Mucosa of descending colon (tissue), 3 donors: ENCODE measurements at regions not wholly inside any gene's neighbourhood (a gene's known extent, or its start where the extent isn't known, plus 50 kb on each side); places are given as distances from the start of the nearest gene placed in this dataset.

ENCODE experiments used
- ATAC-seq: fragments of 200-7000 bp; cut with Tn5 transposase; one replicate; pipeline ENCODE4 v1.9.1; 2020; ENCODE audit warnings: mild to moderate bottlenecking, moderate library complexity
- DNase-seq, 3 donors: peaks; one replicate each; pipeline ENCODE4 v3.0.0-alpha.2; 2020
- H3K36me3 ChIP-seq: fragments of 200-600 bp; one replicate; pipeline ENCODE4 v1.8.0; 2021; ENCODE audit warnings: low read depth, mild to moderate bottlenecking
- H3K4me1 ChIP-seq: fragments of 200-600 bp; one replicate; pipeline ENCODE4 v1.8.0; 2021; ENCODE audit warnings: low read depth, mild to moderate bottlenecking
- H3K4me3 ChIP-seq: fragments of 200-600 bp; one replicate; pipeline ENCODE4 v1.8.0; 2021; ENCODE audit warnings: mild to moderate bottlenecking
- H3K9me3 ChIP-seq: fragments of 200-600 bp; one replicate; pipeline ENCODE4 v1.8.0; 2021; ENCODE audit warnings: mild to moderate bottlenecking
- CTCF ChIP-seq: fragments of 200-600 bp; IDR thresholded peaks from one replicate; pipeline ENCODE4 v1.8.0; 2022; ENCODE audit warnings: antibody characterized with exemption, mild to moderate bottlenecking
- intact Hi-C, 2 donors: fragments of 100-400 bp; cut with DNase I in 1 of 2; cut with micrococcal nuclease in 1 of 2; formaldehyde crosslinking; loops; one replicate each; pipeline versions ENCODE4 v1.11.0 to v1.11.1; 2022; cut with DNase I, micrococcal nuclease
- donor health status: DM: no; HTN: no; CAD: no; lungs with moderate emphysema.
- donor health status: DM: no; HTN: no; CAD: no.
- donor health status: DM: no; HTN: yes; CAD: no.

- intact Hi-C loops = no loop called here
- TF ChIP-seq CTCF = no peak
- H3K4me1 ChIP-seq = no peaks in the 10 kb centered on the region
These were observed 73.9 kb upstream of the BRINP1 start for GRCh38 chr9:119443179-119443578.

GRCh38 chr9:119441832-119442231, 72.6 kb upstream of the BRINP1 start:
- H3K4me1 ChIP-seq = no peaks in the 10 kb centered on the region
- TF ChIP-seq CTCF = no peak
- no peak for ATAC-seq
- H3K4me3 ChIP-seq = no peak overlapping the region
- no peaks in the 10 kb centered on the region for H3K36me3 ChIP-seq
- DNase-seq = no peak
- intact Hi-C loops = no loop called here
- no peaks in the 10 kb centered on the region for H3K9me3 ChIP-seq

More at GRCh38 chr9:119443179-119443578, 73.9 kb upstream of the BRINP1 start:
- no peak overlapping the region for H3K4me3 ChIP-seq
- no peak for ATAC-seq
- no peaks in the 10 kb centered on the region for H3K36me3 ChIP-seq
- no peaks in the 10 kb centered on the region for H3K9me3 ChIP-seq
- DNase-seq = no peak

DNA sequence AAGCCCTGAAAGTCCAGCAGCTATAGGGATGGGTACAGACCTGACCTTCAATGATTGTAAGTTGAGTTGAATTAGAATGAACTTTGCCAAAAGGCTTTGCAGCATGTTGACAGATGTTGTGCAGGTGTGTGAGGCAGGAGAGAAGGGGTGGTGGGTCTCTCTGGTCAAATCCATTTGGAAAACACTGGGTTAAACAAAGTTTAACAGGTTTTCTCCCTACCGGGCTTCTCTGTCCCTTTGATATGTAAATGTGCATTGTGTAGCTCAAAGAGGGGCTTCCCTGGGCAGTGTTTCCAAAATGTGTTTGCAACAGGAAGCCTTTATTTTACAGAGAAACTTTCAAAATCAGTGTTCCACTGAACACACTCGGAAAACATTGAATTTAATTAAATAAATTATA, 72.1 kb upstream of the BRINP1 start:
- no peaks in the 10 kb centered on the region for H3K9me3 ChIP-seq
- ATAC-seq (no peak), DNase-seq (no peak)
- no peak overlapping the region for H3K4me3 ChIP-seq
- no peaks in the 10 kb centered on the region for H3K36me3 ChIP-seq
- TF ChIP-seq CTCF = no peak
- no peaks in the 10 kb centered on the region for H3K4me1 ChIP-seq
- intact Hi-C loops = no loop called here

GRCh38 chr9:119436261-119436660, 67.0 kb upstream of the BRINP1 start:
- ATAC-seq = no peak
- no peak for DNase-seq
- no peak overlapping the region for H3K4me3 ChIP-seq
- H3K9me3 ChIP-seq = no peaks in the 10 kb centered on the region
- intact Hi-C loops = no loop called here
- H3K36me3 ChIP-seq = no peaks in the 10 kb centered on the region
- H3K4me1 ChIP-seq = no peaks in the 10 kb centered on the region
- TF ChIP-seq CTCF = no peak

- TF ChIP-seq CTCF = no peak
- no peaks in the 10 kb centered on the region for H3K36me3 ChIP-seq
- ATAC-seq (no peak), DNase-seq (no peak)
- intact Hi-C loops = no loop called here
- H3K4me3 ChIP-seq = no peak overlapping the region
- H3K4me1 ChIP-seq = no peaks in the 10 kb centered on the region
- no peaks in the 10 kb centered on the region for H3K9me3 ChIP-seq
These were observed 65.8 kb upstream of the BRINP1 start for GRCh38 chr9:119435076-119435475.

GRCh38 chr9:119432428-119432827, 63.2 kb upstream of the BRINP1 start:
- H3K9me3 ChIP-seq = peaks cover 2% of the 10 kb centered on the region
- no peak for ATAC-seq
- intact Hi-C loops = no loop called here
- no peaks in the 10 kb centered on the region for H3K4me1 ChIP-seq
- H3K36me3 ChIP-seq = no peaks in the 10 kb centered on the region
- DNase-seq = no peak
- no peak for TF ChIP-seq CTCF
- H3K4me3 ChIP-seq = no peak overlapping the region
